ENCODE measurements at regions not wholly inside any gene's neighbourhood (a gene's known extent, or its start where the extent isn't known, plus 50 kb on each side); places are given as distances from the start of the nearest gene placed in this dataset.

DNA sequence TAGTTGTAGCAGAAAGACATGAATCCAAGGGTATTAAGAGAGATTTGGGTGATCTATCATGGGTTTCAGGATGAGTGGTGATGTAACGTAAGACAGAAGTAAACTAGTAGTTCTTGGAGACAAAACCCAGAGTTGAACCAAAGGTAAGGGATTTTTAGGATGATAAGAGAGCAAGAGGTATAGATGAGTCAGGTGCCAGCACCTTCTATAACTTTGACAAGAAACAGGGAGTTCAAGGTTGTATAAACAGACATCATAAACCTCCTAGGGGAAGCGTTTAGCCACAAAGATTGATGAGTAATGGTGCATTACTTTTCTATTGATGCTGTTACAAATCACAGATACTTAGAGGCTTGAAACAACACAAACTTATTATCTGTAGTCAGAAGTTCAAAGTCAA, 447.3 kb upstream of the ARHGEF26 start:
- Mint-ChIP-seq H3K27me3 (ENCODE audit: low read depth) (no peaks in the 10 kb centered on the region), H3K9me3 (no peaks in the 10 kb centered on the region), H3K4me1 (ENCODE audit: low read depth) (peaks cover 2% of the 10 kb centered on the region), H3K36me3 (ENCODE audit: insufficient read depth) (no peaks in the 10 kb centered on the region), H3K4me3 (no peak overlapping the region)
- ATAC-seq = peak; percentile 66 to 82
- no peak for DNase-seq

DNA sequence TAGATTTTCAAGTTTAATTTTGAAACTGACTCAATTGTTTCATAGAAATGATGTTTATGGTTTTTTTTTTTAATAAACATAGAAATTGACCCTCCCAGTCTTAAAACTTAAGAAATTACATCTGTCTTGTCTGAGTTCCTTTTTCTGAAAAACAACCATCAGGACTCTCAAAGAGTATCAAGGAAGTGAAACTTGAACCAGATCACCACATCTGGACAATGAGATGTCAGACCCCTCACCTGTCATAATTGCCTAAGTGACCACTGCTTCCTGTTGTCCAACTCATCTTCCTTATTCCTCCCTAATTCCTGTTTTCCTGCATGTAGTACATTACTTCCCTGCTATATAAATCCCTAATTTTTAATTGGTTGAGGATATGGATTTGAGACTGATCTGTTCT, 441.5 kb upstream of the ARHGEF26 start:
- ATAC-seq = no peak
- H3K27me3 Mint-ChIP-seq (ENCODE audit: low read depth) = no peaks in the 10 kb centered on the region

DNA sequence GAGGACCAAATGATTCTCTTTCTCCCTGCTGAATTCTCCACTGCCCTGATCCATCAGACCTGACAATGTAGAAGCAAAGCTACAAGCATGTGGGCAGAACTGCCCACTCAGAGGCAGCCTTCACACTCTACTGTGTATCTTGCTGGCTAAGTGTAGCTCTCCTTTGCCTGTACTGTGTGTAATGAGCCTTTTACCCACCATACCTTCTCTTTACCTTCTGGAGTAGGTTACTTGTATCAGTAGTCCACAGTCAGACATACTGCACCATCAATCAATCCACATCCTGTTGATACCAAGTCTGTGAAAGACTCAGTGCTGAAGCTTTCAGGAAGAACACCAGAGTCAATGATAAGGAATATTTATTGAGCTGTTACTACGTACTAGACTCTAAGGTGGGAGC, 440.7 kb upstream of the ARHGEF26 start:
- no peaks in the 10 kb centered on the region for H3K9me3 Mint-ChIP-seq

More for the DNA sequence above, 441.5 kb upstream of the ARHGEF26 start:
- Mint-ChIP-seq H3K9me3 (no peaks in the 10 kb centered on the region), H3K4me3 (no peak overlapping the region), H3K4me1 (ENCODE audit: low read depth) (peaks cover 14% of the 10 kb centered on the region), H3K36me3 (ENCODE audit: insufficient read depth) (no peaks in the 10 kb centered on the region)
- DNase-seq = no peak

DNA sequence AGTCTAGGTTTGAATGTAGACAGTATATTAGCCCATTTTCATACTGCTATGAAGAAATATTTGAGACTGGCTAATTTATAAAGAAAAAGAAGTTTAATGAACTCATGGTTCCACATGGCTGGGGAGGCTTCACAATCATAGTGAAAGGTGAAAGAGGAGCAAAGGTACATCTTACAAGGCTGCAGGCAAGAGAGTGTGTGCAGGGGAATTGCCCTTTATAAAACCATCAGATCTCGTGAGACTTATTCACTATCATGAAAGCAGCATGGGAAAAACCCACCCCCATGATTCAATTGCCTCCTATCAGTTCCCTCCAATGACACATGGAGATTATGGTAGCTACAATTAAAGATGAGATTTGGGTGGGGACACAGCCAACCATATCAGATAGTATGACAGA, 440.1 kb upstream of the ARHGEF26 start:
- DNase-seq (no peak), ATAC-seq (peak; percentile 28 to 40)
- peaks cover 14% of the 10 kb centered on the region for H3K4me1 Mint-ChIP-seq (ENCODE audit: low read depth)
- H3K27me3 Mint-ChIP-seq (ENCODE audit: low read depth) = no peaks in the 10 kb centered on the region
- H3K36me3 Mint-ChIP-seq (ENCODE audit: insufficient read depth) = no peaks in the 10 kb centered on the region
- no peaks in the 10 kb centered on the region for H3K9me3 Mint-ChIP-seq
- no peak overlapping the region for H3K4me3 Mint-ChIP-seq

More for the DNA sequence above, 440.7 kb upstream of the ARHGEF26 start:
- H3K27me3 Mint-ChIP-seq (ENCODE audit: low read depth) = no peaks in the 10 kb centered on the region
- H3K4me3 Mint-ChIP-seq = no peak overlapping the region
- ATAC-seq (peak; percentile 27 to 35), DNase-seq (no peak)
- peaks cover 14% of the 10 kb centered on the region for H3K4me1 Mint-ChIP-seq (ENCODE audit: low read depth)
- H3K36me3 Mint-ChIP-seq (ENCODE audit: insufficient read depth) = no peaks in the 10 kb centered on the region

DNA sequence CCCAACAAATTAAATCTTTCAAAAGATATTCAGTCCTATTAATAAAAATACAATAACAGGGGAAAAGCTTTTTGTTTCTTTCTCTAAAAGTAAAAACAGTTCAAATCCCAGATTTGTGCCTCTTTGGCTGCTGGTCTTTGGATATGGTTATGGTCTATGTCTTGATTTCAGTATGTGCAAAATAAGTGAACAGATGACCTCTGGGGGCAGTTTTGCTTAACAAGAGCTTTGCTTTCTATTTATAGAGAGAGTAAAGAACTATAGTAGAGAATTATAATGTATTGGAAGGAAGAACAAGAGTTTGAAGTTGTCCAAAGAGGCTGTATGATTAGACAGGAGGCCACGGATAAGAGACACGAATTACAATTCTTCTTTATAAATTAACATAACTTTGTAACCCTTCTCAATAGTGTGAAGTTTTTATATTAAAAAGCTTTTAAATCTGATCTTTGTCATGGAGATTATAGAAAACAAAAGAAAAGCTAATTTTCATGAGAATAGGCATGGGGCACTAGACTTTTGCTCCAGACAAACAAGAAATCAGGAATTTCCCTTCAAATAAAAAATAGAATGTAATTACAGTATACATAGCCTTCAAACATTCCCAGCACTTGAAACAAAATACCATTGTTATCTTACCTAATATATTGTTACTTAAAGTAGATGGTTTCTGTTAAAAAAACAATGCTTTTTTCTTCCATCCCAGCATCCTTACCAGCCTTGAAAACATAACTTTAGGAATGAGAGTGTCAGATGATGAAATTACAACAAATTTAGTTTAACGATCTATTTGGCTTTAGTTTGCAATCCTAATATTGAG, 432.7 kb upstream of the ARHGEF26 start:
- no peak overlapping the region for H3K4me3 Mint-ChIP-seq
- no peaks in the 10 kb centered on the region for H3K4me1 Mint-ChIP-seq (ENCODE audit: low read depth)
- no peaks in the 10 kb centered on the region for H3K9me3 Mint-ChIP-seq

DNA sequence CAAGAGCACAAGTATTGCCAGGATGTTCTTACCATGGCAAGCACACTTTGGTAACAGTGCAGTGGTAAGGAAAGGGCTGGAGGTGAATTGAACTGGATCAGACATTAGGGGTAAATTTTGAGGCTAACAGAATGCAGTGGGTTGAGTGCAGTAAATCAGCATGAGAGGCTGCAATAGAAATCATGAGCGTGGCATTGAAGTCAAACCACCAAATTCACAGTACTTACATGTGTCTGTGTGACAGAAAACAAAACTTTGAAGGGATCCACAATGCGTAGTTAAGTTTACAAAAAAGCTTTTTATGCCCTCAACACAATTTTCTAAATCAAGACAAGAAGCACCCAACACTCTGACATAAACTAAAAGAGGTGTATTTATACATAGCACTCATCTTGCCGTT, 428.0 kb upstream of the ARHGEF26 start:
- Mint-ChIP-seq H3K9me3 (no peaks in the 10 kb centered on the region), H3K4me3 (no peak overlapping the region), H3K4me1 (ENCODE audit: low read depth) (no peaks in the 10 kb centered on the region), H3K36me3 (ENCODE audit: insufficient read depth) (no peaks in the 10 kb centered on the region), H3K27me3 (ENCODE audit: low read depth) (no peaks in the 10 kb centered on the region)
- ATAC-seq (no peak), DNase-seq (no peak)

More for the DNA sequence above, 432.7 kb upstream of the ARHGEF26 start:
- ATAC-seq = no peak
- no peak for DNase-seq
- H3K36me3 Mint-ChIP-seq (ENCODE audit: insufficient read depth) = no peaks in the 10 kb centered on the region
- no peaks in the 10 kb centered on the region for H3K27me3 Mint-ChIP-seq (ENCODE audit: low read depth)

DNA sequence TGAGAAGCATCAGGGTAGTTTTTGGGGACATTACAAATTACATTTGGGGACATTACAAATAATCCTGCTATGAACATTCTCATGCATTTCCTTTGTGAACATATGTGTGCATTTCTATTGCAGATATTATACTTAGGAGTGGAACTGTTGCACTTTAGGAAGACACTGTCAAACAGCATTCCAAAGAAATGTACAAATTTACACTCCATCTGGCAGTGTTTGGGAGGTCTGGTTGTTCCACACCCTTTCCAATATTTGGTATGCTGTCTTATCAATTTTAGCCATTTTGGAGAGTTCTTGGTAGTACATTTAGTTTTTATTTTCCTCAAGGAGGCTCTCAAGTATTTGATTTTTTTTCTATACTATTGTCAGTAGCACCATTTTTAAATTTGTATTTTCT, 419.1 kb upstream of the ARHGEF26 start:
- no peaks in the 10 kb centered on the region for H3K36me3 Mint-ChIP-seq (ENCODE audit: insufficient read depth)
- ATAC-seq (no peak), DNase-seq (no peak)
- H3K27me3 Mint-ChIP-seq (ENCODE audit: low read depth) = no peaks in the 10 kb centered on the region
- no peaks in the 10 kb centered on the region for H3K9me3 Mint-ChIP-seq
- no peak overlapping the region for H3K4me3 Mint-ChIP-seq
- no peaks in the 10 kb centered on the region for H3K4me1 Mint-ChIP-seq (ENCODE audit: low read depth)

DNA sequence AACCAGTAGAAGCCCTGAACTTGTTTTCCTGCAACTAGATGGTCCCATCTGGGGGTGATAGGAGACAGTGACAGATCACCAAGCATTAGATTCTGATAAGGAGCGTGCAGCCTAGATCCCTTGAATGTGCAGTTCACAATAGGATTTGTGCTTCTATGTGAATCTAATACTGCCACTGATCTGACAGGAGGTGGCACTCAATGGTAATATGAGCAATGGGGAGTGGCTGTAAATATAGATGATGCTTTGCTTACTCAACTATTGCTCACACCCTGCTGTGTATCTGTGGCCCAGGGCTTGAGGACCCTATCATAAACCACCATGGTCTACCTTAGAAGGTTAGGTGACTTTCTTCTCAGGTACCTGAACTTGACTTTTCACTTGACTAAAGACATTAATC, 417.1 kb upstream of the ARHGEF26 start:
- H3K36me3 Mint-ChIP-seq (ENCODE audit: insufficient read depth) = no peaks in the 10 kb centered on the region
- H3K27me3 Mint-ChIP-seq (ENCODE audit: low read depth) = no peaks in the 10 kb centered on the region
- ATAC-seq = no peak
- DNase-seq = no peak
- H3K4me1 Mint-ChIP-seq (ENCODE audit: low read depth) = no peaks in the 10 kb centered on the region
- no peak overlapping the region for H3K4me3 Mint-ChIP-seq
- no peaks in the 10 kb centered on the region for H3K9me3 Mint-ChIP-seq

DNA sequence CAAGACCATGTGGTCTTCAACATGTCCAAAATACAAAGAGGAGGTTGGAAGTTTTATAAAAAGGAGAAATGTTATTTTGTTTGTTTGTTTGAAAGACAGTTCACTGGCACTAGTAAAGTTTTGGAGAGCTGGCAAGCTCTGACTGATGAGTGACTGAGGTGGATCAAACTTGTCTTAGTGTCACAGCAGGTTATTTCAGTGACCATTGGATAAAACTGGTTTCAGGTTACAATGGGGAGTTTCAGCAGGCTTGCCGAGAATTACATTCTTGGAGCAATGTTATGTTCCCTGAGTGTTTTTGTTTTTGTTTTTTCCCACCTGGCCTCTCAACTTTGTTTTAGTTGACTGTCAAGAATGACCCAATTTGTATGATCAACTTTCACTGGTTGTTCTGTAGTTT, 414.5 kb upstream of the ARHGEF26 start:
- ATAC-seq (no peak), DNase-seq (no peak)
- Mint-ChIP-seq H3K27me3 (ENCODE audit: low read depth) (no peaks in the 10 kb centered on the region), H3K4me3 (no peak overlapping the region), H3K36me3 (ENCODE audit: insufficient read depth) (no peaks in the 10 kb centered on the region), H3K4me1 (ENCODE audit: low read depth) (no peaks in the 10 kb centered on the region), H3K9me3 (peaks cover 6% of the 10 kb centered on the region)

DNA sequence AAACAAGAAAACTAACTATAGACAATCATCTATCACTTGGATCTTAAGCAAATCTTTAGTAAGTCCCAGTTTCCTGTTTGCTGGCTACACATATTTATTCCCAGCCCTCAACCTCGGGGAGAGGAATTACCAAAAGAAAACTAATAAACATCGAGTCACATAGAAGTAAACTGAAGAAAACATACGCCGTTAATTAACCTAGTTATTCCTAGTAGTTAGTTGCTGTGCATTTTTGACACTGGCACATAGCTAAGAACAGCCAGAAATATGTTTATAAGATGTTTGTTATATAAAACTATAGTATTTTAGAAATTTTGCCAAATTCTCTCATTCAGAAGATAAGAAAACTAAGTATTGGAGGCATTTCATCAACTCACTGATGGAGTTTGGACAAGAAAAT, 407.2 kb upstream of the ARHGEF26 start:
- Mint-ChIP-seq H3K4me3 (no peak overlapping the region), H3K4me1 (ENCODE audit: low read depth) (no peaks in the 10 kb centered on the region), H3K27me3 (ENCODE audit: low read depth) (peaks cover 2% of the 10 kb centered on the region)

DNA sequence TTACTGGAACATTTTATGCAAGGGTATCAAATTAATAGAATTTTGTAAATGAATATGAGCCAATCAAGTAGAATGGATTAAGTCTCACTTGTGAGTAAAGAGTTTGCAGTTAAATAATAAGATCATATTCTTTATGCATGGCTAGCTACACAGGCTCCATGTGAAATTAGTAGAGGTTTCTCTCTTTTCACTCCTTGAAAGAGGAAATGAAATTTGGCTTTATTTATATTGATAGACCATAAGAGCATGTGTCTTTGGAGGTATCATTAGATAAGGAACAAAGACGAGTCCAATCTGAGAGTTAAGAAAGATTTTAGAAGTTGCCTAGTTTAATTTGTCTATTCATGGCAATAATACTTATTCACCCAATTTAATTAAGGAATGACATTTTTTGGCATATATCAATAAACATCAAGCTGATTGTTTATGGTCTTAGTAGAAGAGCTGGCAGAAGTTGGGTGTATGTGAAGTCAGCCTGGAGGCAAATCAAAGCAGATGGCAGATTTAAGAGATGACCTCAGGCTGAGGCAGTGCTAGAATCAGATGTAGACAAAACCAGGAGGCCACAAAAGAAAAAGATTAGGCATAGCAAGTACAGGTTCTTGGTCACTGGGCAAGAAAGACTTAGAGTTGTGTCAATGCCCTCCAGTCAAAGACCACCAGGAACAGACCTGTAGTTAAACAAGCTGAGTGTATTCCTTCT, 406.5 kb upstream of the ARHGEF26 start:
- Mint-ChIP-seq H3K36me3 (ENCODE audit: insufficient read depth) (no peaks in the 10 kb centered on the region), H3K4me1 (ENCODE audit: low read depth) (no peaks in the 10 kb centered on the region), H3K9me3 (peaks cover 6% of the 10 kb centered on the region), H3K4me3 (no peak overlapping the region), H3K27me3 (ENCODE audit: low read depth) (peaks cover 2% of the 10 kb centered on the region)
- ATAC-seq (no peak), DNase-seq (no peak)

More for the DNA sequence above, 407.2 kb upstream of the ARHGEF26 start:
- peaks cover 6% of the 10 kb centered on the region for H3K9me3 Mint-ChIP-seq
- no peak for ATAC-seq
- no peak for DNase-seq
- no peaks in the 10 kb centered on the region for H3K36me3 Mint-ChIP-seq (ENCODE audit: insufficient read depth)

DNA sequence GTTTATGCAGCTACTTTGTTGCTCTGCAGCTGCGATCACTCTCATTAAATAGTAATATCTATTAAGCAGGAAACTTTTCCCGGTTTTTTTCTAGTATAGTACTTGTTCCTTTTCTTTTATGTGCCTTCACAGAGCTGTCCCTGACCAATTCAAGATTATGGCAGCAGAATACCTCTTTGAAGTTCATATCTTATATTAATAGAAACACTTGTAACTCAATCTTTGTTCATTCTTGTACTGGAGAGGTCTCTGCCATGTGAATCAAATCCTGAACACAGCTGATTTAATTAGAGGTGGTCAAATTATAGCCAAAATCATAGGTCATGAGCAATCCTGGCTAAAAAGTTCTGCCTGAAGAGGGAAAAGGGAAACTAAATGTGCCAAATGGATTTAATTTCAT, 399.0 kb upstream of the ARHGEF26 start:
- Mint-ChIP-seq H3K9me3 (no peaks in the 10 kb centered on the region), H3K4me3 (no peak overlapping the region), H3K36me3 (ENCODE audit: insufficient read depth) (no peaks in the 10 kb centered on the region), H3K4me1 (ENCODE audit: low read depth) (no peaks in the 10 kb centered on the region), H3K27me3 (ENCODE audit: low read depth) (peaks cover 5% of the 10 kb centered on the region)
- ATAC-seq (no peak), DNase-seq (no peak)

DNA sequence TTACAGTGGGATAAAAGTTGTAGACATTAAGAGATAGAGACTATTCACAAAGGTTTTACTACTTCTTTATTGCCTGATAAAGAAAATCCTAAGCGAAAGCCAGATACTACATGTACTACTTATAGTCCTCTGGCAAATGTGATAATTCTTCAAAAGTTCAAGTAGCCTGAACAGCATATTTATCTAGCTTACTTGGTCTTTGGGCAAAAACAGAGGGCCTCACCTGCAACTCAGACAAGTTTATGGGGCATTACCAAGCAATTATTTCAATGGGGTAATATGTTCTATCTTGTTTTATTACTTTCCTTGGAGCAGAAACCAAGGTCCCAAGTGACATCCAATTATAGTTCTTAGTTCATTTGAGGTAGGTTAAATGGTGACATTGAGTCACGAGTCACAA, 390.1 kb upstream of the ARHGEF26 start:
- Mint-ChIP-seq H3K27me3 (ENCODE audit: low read depth) (peaks cover 4% of the 10 kb centered on the region), H3K9me3 (peaks cover 23% of the 10 kb centered on the region), H3K4me3 (no peak overlapping the region), H3K36me3 (ENCODE audit: insufficient read depth) (no peaks in the 10 kb centered on the region), H3K4me1 (ENCODE audit: low read depth) (no peaks in the 10 kb centered on the region)
- DNase-seq = no peak
- no peak for ATAC-seq

DNA sequence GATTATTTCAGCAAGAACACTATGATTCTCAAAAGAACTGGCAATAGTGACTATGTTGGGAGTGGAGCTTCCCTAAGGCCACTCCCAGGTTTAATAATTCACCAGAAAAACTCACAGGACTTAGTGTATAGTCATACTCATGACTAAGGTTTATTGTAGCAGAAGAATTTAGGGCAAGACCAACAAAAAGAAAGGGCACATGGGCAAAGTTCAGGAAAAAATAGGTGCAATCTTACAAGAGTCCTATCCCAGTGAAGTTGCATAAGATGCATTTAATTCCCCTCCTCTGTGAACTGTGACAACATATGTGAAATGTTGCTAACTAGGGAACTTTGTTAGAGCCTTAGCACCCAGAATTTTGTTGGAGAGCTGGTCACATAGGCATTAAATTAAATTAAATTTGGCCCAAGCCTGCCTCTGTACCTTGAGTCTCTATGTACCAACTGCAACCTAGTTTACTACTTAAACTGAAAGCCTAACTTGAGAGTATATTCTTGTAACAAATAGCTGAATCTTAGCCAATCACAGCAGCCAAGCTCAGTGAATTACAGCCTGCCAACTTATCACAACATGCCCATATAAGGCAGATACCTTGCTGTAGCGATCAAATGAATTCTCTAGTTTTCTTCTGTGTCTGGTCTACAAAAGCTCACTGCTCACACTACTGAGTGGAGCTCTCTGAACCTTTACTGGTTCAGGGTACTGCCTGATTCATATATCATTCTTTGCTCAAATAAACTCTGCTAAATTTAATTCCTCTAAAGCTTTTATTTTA, 386.2 kb upstream of the ARHGEF26 start:
- H3K9me3 Mint-ChIP-seq = peaks cover 23% of the 10 kb centered on the region
- H3K36me3 Mint-ChIP-seq (ENCODE audit: insufficient read depth) = no peaks in the 10 kb centered on the region
- ATAC-seq (no peak), DNase-seq (no peak)
- H3K27me3 Mint-ChIP-seq (ENCODE audit: low read depth) = no peaks in the 10 kb centered on the region
- H3K4me3 Mint-ChIP-seq = no peak overlapping the region
- H3K4me1 Mint-ChIP-seq (ENCODE audit: low read depth) = no peaks in the 10 kb centered on the region

Data from activated T-cell treated with anti-CD3 and anti-CD28 coated beads, Interleukin-2, amount 50 U/mL, for 4 hours (primary cell).